ENCODE measurements at regions not wholly inside any gene's neighbourhood (a gene's known extent, or its start where the extent isn't known, plus 50 kb on each side); places are given as distances from the start of the nearest gene placed in this dataset.

- peak; percentile 18; the same call in 1 of the 2 replicates for TF ChIP-seq PRDM10 (tag by site-specific recombination; IDR thresholded peaks at IDR 0.05)
- TF ChIP-seq, protein P1, sequence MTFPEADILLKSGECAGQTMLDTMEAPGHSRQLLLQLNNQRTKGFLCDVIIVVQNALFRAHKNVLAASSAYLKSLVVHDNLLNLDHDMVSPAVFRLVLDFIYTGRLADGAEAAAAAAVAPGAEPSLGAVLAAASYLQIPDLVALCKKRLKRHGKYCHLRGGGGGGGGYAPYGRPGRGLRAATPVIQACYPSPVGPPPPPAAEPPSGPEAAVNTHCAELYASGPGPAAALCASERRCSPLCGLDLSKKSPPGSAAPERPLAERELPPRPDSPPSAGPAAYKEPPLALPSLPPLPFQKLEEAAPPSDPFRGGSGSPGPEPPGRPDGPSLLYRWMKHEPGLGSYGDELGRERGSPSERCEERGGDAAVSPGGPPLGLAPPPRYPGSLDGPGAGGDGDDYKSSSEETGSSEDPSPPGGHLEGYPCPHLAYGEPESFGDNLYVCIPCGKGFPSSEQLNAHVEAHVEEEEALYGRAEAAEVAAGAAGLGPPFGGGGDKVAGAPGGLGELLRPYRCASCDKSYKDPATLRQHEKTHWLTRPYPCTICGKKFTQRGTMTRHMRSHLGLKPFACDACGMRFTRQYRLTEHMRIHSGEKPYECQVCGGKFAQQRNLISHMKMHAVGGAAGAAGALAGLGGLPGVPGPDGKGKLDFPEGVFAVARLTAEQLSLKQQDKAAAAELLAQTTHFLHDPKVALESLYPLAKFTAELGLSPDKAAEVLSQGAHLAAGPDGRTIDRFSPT (tag by site-specific recombination; IDR thresholded peaks at IDR 0.05), result peak; percentile 41; the same call in 1 of the 2 replicates
- peak; percentile 80 for TF ChIP-seq ZNF843 (tag by site-specific recombination; IDR thresholded peaks at IDR 0.05)
- TF ChIP-seq ZNF558 (tag by site-specific recombination; IDR thresholded peaks at IDR 0.05), result 0 out of 2 replicates have a peak, but pooled peaks have one; percentile 45
- TF ChIP-seq ZNF37A (tag by site-specific recombination; IDR thresholded peaks at IDR 0.05), result no peak
- peak; percentile 32 for TF ChIP-seq ZNF398 (tag by site-specific recombination; IDR thresholded peaks at IDR 0.05)
- no peak for TF ChIP-seq ZNF521 (tag by site-specific recombination; IDR thresholded peaks at IDR 0.05)
- TF ChIP-seq ZNF133 (tag by site-specific recombination; IDR thresholded peaks at IDR 0.05), result 0 out of 2 replicates have a peak, but pooled peaks have one; percentile 13
- TF ChIP-seq ZSCAN4 (tag by site-specific recombination; IDR thresholded peaks at IDR 0.05), result peak; percentile 32
- peak; percentile 35; the same call in 1 of the 2 replicates for TF ChIP-seq YY1 (tag by site-specific recombination; IDR thresholded peaks at IDR 0.05)
- TF ChIP-seq ZNF292 (tag by site-specific recombination; IDR thresholded peaks at IDR 0.05; ENCODE audit: borderline replicate concordance, low read depth), result no peak
- TF ChIP-seq ZNF354C (tag by site-specific recombination; IDR thresholded peaks at IDR 0.05; ENCODE audit: borderline replicate concordance, low read depth), result no peak
- 0 out of 2 replicates have a peak, but pooled peaks have one; percentile 14 for TF ChIP-seq ZNF19 (tag by site-specific recombination; IDR thresholded peaks at IDR 0.05; ENCODE audit: low read depth)
- no peak; the same call in 1 of the 2 replicates for TF ChIP-seq ZNF580 (tag by site-specific recombination; IDR thresholded peaks at IDR 0.05)
- 0 out of 2 replicates have a peak, but pooled peaks have one; percentile 47 for TF ChIP-seq ZNF664 (tag by site-specific recombination; IDR thresholded peaks at IDR 0.05)
- TF ChIP-seq ZNF10 (tag by site-specific recombination; IDR thresholded peaks at IDR 0.05), result peak; percentile 70
- TF ChIP-seq ZNF2 (tag by site-specific recombination; IDR thresholded peaks at IDR 0.05), result peak; percentile 85
- TF ChIP-seq, protein P2, sequence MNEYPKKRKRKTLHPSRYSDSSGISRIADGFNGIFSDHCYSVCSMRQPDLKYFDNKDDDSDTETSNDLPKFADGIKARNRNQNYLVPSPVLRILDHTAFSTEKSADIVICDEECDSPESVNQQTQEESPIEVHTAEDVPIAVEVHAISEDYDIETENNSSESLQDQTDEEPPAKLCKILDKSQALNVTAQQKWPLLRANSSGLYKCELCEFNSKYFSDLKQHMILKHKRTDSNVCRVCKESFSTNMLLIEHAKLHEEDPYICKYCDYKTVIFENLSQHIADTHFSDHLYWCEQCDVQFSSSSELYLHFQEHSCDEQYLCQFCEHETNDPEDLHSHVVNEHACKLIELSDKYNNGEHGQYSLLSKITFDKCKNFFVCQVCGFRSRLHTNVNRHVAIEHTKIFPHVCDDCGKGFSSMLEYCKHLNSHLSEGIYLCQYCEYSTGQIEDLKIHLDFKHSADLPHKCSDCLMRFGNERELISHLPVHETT (tag by site-specific recombination; IDR thresholded peaks at IDR 0.05), result peak; percentile 27; the same call in 1 of the 2 replicates
- peak; percentile 91 for TF ChIP-seq ZXDB (tag by site-specific recombination; IDR thresholded peaks at IDR 0.05)
- peak; percentile 96 for TF ChIP-seq ZFP37 (tag by site-specific recombination; IDR thresholded peaks at IDR 0.05)
- peak; percentile 13; the same call in 1 of the 2 replicates for TF ChIP-seq ZBTB8A (tag by site-specific recombination; IDR thresholded peaks at IDR 0.05)
- TF ChIP-seq SCRT2 (tag by site-specific recombination; IDR thresholded peaks at IDR 0.05), result peak; percentile 99
- peak; percentile 97 for TF ChIP-seq SCRT1 (tag by site-specific recombination; IDR thresholded peaks at IDR 0.05; ENCODE audit: borderline replicate concordance)
- no peak; the same call in 1 of the 2 replicates for TF ChIP-seq ZNF76 (tag by site-specific recombination; IDR thresholded peaks at IDR 0.05; ENCODE audit: borderline replicate concordance, low read depth)
- TF ChIP-seq ZNF645 (tag by site-specific recombination; IDR thresholded peaks at IDR 0.05), result peak; percentile 85; the same call in 1 of the 2 replicates
Measured at GRCh38 chr5:124651663-124652513, 94.6 kb downstream of the ZNF608 start (continued).

Measured in HEK293 (cell line).